ENCODE measurements at regions not wholly inside any gene's neighbourhood (a gene's known extent, or its start where the extent isn't known, plus 50 kb on each side); places are given as distances from the start of the nearest gene placed in this dataset.

DNA sequence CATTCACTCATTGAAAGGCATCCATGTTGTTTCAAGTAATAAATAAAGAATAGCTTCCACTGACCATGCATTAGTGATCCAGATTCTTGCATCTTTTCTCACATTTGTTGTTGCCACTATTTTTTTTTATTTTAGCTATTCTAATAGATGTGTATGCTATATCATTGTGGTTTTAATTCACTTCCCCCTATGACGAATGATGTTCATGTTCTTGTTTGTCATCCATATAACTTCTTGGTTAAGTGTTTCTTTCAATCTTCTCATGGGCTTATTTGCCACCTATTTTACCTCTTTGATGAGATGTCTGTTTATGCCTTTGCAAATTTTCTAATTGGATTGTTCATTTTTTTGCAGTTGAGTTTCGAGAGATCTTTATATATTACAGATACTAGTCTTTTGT, 681.2 kb downstream of the HDGFL1 start:
- H4K20me1 ChIP-seq (ENCODE audit: insufficient read depth) = no peaks in the 10 kb centered on the region
- H2AFZ ChIP-seq (ENCODE audit: low read depth, low read length, poor library complexity, severe bottlenecking) = no peak overlapping the region
- ChIA-PET CTCF (no interaction called here), POLR2A (no interaction called here), RAD21 (ENCODE audit: low non-redundant PET in 1 of 2, low total read pairs in 2 of 2, uncharacterized antibody in 2 of 2, unreplicated experiment in 2 of 2) (no interaction called here)
- no peaks in the 10 kb centered on the region for H3K27me3 ChIP-seq (ENCODE audit: insufficient read depth, low read length)
- H3K9ac ChIP-seq (ENCODE audit: low read length) = no peak overlapping the region
- H3K9me2 ChIP-seq (ENCODE audit: insufficient read depth) = no peaks in the 10 kb centered on the region
- H3K4me3 ChIP-seq (replicated peaks in 1 of 2; ENCODE audit: low read depth in 1 of 2, low read length in 2 of 2) = no peak overlapping the region
- intact Hi-C loops (cut with micrococcal nuclease) = no loop called here
- H3K4me1 ChIP-seq (ENCODE audit: control insufficient read depth in 1 of 2, insufficient read depth in 2 of 2, low read length in 2 of 2) = no peaks in the 10 kb centered on the region
- no peaks in the 10 kb centered on the region; a peak in 1 of 4 replicates for H3K9me3 ChIP-seq (ENCODE audit: control insufficient read depth in 1 of 2, insufficient read depth in 1 of 2, low read depth in 1 of 2, low read length in 2 of 2)
- BruUV-seq (replicated peaks) = no TSS peak
- H3K36me3 ChIP-seq (ENCODE audit: control insufficient read depth in 1 of 2, insufficient read depth in 2 of 2, low read length in 2 of 2) = no peaks in the 10 kb centered on the region
- H3K79me2 ChIP-seq (ENCODE audit: insufficient read depth, low read length) = no peaks in the 10 kb centered on the region
- no peak overlapping the region for H3K4me2 ChIP-seq (ENCODE audit: low read length)
- no peak overlapping the region for H3K27ac ChIP-seq (ENCODE audit: low read depth, low read length)
- DNase-seq (ENCODE audit: low read depth, low spot score) (no peak), ATAC-seq (no peak)
- no peak for TF ChIP-seq POLR2AphosphoS5 (IDR thresholded peaks at IDR 0.05; ENCODE audit: low read depth, low read length)
- TF ChIP-seq, protein P1, sequence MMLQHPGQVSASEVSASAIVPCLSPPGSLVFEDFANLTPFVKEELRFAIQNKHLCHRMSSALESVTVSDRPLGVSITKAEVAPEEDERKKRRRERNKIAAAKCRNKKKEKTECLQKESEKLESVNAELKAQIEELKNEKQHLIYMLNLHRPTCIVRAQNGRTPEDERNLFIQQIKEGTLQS (IDR thresholded peaks at IDR 0.05) = no peak
- TF ChIP-seq RAD21 (IDR thresholded peaks at IDR 0.05; ENCODE audit: low read depth) = no peak
- TF ChIP-seq, protein P2, sequence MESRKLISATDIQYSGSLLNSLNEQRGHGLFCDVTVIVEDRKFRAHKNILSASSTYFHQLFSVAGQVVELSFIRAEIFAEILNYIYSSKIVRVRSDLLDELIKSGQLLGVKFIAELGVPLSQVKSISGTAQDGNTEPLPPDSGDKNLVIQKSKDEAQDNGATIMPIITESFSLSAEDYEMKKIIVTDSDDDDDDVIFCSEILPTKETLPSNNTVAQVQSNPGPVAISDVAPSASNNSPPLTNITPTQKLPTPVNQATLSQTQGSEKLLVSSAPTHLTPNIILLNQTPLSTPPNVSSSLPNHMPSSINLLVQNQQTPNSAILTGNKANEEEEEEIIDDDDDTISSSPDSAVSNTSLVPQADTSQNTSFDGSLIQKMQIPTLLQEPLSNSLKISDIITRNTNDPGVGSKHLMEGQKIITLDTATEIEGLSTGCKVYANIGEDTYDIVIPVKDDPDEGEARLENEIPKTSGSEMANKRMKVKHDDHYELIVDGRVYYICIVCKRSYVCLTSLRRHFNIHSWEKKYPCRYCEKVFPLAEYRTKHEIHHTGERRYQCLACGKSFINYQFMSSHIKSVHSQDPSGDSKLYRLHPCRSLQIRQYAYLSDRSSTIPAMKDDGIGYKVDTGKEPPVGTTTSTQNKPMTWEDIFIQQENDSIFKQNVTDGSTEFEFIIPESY (IDR thresholded peaks at IDR 0.05; ENCODE audit: extremely low read depth, insufficient replicate concordance, low read length) = no peak
- no peak for TF ChIP-seq SP1 (IDR thresholded peaks at IDR 0.05; ENCODE audit: low read depth)
- no peak for TF ChIP-seq ZFX (IDR thresholded peaks at IDR 0.05)
- TF ChIP-seq, protein P3, sequence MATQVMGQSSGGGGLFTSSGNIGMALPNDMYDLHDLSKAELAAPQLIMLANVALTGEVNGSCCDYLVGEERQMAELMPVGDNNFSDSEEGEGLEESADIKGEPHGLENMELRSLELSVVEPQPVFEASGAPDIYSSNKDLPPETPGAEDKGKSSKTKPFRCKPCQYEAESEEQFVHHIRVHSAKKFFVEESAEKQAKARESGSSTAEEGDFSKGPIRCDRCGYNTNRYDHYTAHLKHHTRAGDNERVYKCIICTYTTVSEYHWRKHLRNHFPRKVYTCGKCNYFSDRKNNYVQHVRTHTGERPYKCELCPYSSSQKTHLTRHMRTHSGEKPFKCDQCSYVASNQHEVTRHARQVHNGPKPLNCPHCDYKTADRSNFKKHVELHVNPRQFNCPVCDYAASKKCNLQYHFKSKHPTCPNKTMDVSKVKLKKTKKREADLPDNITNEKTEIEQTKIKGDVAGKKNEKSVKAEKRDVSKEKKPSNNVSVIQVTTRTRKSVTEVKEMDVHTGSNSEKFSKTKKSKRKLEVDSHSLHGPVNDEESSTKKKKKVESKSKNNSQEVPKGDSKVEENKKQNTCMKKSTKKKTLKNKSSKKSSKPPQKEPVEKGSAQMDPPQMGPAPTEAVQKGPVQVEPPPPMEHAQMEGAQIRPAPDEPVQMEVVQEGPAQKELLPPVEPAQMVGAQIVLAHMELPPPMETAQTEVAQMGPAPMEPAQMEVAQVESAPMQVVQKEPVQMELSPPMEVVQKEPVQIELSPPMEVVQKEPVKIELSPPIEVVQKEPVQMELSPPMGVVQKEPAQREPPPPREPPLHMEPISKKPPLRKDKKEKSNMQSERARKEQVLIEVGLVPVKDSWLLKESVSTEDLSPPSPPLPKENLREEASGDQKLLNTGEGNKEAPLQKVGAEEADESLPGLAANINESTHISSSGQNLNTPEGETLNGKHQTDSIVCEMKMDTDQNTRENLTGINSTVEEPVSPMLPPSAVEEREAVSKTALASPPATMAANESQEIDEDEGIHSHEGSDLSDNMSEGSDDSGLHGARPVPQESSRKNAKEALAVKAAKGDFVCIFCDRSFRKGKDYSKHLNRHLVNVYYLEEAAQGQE (IDR thresholded peaks at IDR 0.05; ENCODE audit: low read depth) = no peak
- no peak for TF ChIP-seq JUND (IDR thresholded peaks at IDR 0.05)
- TF ChIP-seq SIN3A (IDR thresholded peaks at IDR 0.05; ENCODE audit: low read depth) = no peak
- no peak for TF ChIP-seq POLR2A (IDR thresholded peaks at IDR 0.05; ENCODE audit: borderline replicate concordance, extremely low read depth, insufficient read depth, insufficient read length)
